ENCODE measurements at regions not wholly inside any gene's neighbourhood (a gene's known extent, or its start where the extent isn't known, plus 50 kb on each side); places are given as distances from the start of the nearest gene placed in this dataset.

DNA sequence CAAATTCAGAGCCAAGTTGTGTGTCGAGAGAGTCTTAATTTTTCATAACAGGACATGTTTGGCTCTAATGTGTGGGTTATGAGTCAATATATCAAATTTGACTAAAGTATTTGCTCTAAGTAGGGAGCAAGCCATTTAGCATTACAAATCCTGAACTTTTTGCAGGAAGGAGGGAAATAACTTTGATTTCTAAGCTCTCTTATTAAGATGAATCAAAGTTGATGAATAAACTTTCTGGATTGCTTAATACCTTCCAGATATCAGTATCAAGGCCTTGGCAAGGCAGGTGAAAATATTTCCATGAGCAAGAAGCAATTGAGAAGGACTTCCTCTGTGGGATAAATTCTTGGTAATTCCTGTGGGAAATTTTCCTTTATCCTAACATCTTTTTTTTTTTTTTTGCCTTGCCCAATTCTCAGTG, 258.8 kb downstream of the AHR start:
- TF ChIP-seq CTCF (IDR thresholded peaks at IDR 0.05; ENCODE audit: insufficient read depth, low read depth, low read length), result no peak
- H3K4me3 ChIP-seq (ENCODE audit: low read depth, low read length), result no peak overlapping the region
- DNase-seq (ENCODE audit: low read depth), result no peak

- no peak for TF ChIP-seq CTCF (IDR thresholded peaks at IDR 0.05; ENCODE audit: insufficient read depth, low read depth, low read length)
These were observed 259.7 kb downstream of the AHR start for GRCh38 chr7:17558135-17558534.

GRCh38 chr7:17558558-17559332, 260.3 kb downstream of the AHR start:
- no peak for TF ChIP-seq CTCF (IDR thresholded peaks at IDR 0.05; ENCODE audit: insufficient read depth, low read depth, low read length)
- peak; percentile 52 for DNase-seq (ENCODE audit: low read depth)
- no peak overlapping the region for H3K4me3 ChIP-seq (ENCODE audit: low read depth, low read length)

More at GRCh38 chr7:17558135-17558534, 259.7 kb downstream of the AHR start:
- no peak overlapping the region for H3K4me3 ChIP-seq (ENCODE audit: low read depth, low read length)
- DNase-seq (ENCODE audit: low read depth), result no peak

- TF ChIP-seq CTCF (IDR thresholded peaks at IDR 0.05; ENCODE audit: insufficient read depth, low read depth, low read length), result no peak
- DNase-seq (ENCODE audit: low read depth), result peak; percentile 52
- no peak overlapping the region for H3K4me3 ChIP-seq (ENCODE audit: low read depth, low read length)
These were observed 260.9 kb downstream of the AHR start for GRCh38 chr7:17559388-17559787.

GRCh38 chr7:17560516-17560915, 262.1 kb downstream of the AHR start:
- TF ChIP-seq CTCF (IDR thresholded peaks at IDR 0.05; ENCODE audit: insufficient read depth, low read depth, low read length), result no peak
- H3K4me3 ChIP-seq (ENCODE audit: low read depth, low read length), result no peak overlapping the region
- no peak for DNase-seq (ENCODE audit: low read depth)

DNA sequence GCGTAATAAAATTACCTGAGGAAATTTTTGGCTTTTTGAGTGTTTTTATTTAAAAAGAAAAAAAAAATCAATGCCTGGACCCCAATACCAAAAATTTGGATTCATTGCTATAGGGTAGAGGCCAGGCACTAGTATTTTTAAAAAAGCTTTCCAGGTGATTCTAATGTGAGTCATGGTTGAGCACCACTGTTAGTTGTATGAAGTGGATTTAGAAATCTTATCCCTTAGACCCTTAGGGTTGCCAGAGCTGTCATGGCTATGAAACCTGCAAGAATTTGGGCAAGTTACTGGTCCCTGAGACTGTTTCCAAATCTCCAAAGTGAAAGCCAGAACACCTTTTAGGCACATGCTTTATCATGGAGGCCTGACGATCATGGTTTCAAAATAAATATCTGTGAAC, 262.5 kb downstream of the AHR start:
- DNase-seq (ENCODE audit: low read depth), result no peak
- H3K4me3 ChIP-seq (ENCODE audit: low read depth, low read length), result no peak overlapping the region
- no peak for TF ChIP-seq CTCF (IDR thresholded peaks at IDR 0.05; ENCODE audit: insufficient read depth, low read depth, low read length)

All from fibroblast of villous mesenchyme (primary cell).